MV-4-11 (cell line): ENCODE measurements at regions not wholly inside any gene's neighbourhood (a gene's known extent, or its start where the extent isn't known, plus 50 kb on each side); places are given as distances from the start of the nearest gene placed in this dataset.
"Not testable (repeated sequence)": the region's sequence is repeated elsewhere in the genome, so short reads cannot be mapped to it uniquely, and the experiment has no call there.

Experiments
- DNase-seq: peaks from one replicate; lab custom pipeline; 2025; lab: John Stamatoyannopoulos, UW

- DNase-seq = no peak
Measured at GRCh38 chr12:59345406-59345805, 250.4 kb upstream of the SLC16A7 start.

- no peak for DNase-seq
Measured at GRCh38 chr12:59344224-59344623, 251.6 kb upstream of the SLC16A7 start.

GRCh38 chr12:59329462-59329861, 266.4 kb upstream of the SLC16A7 start:
- DNase-seq = no peak

- not testable (repeated sequence) for DNase-seq
Measured at GRCh38 chr12:59328395-59329075, 267.3 kb upstream of the SLC16A7 start.

GRCh38 chr12:59326457-59326856, 269.4 kb upstream of the SLC16A7 start:
- DNase-seq = not testable (repeated sequence)

GRCh38 chr12:59322473-59322872, 273.4 kb upstream of the SLC16A7 start:
- DNase-seq = no peak

- DNase-seq = no peak
Measured at GRCh38 chr12:59321278-59321677, 274.6 kb upstream of the SLC16A7 start.

- DNase-seq = no peak
Measured at GRCh38 chr12:59320112-59320511, 275.7 kb upstream of the SLC16A7 start.

GRCh38 chr12:59318940-59319339, 276.9 kb upstream of the SLC16A7 start:
- DNase-seq = no peak

- no peak for DNase-seq
Measured at GRCh38 chr12:59317598-59317997, 278.2 kb upstream of the SLC16A7 start.

GRCh38 chr12:59316938-59317337, 278.9 kb upstream of the SLC16A7 start:
- DNase-seq = no peak

- not testable (repeated sequence) for DNase-seq
Measured at GRCh38 chr12:59316354-59316753, 279.5 kb upstream of the SLC16A7 start.

GRCh38 chr12:59314209-59314608, 281.6 kb upstream of the SLC16A7 start:
- DNase-seq = no peak

GRCh38 chr12:59304077-59304721, 291.6 kb upstream of the SLC16A7 start:
- DNase-seq = no peak

- DNase-seq = no peak
Measured at GRCh38 chr12:59298296-59298695, 297.5 kb upstream of the SLC16A7 start.

GRCh38 chr12:59294221-59294620, 301.6 kb upstream of the SLC16A7 start:
- DNase-seq = no peak

GRCh38 chr12:59282999-59283398, 312.8 kb upstream of the SLC16A7 start:
- no peak for DNase-seq

- not testable (repeated sequence) for DNase-seq
Measured at GRCh38 chr12:59273561-59273960, 322.3 kb upstream of the SLC16A7 start.

- DNase-seq = no peak
Measured at GRCh38 chr12:59268295-59268809, 327.5 kb upstream of the SLC16A7 start.

- no peak for DNase-seq
Measured at GRCh38 chr12:59260202-59260601, 335.6 kb upstream of the SLC16A7 start.

- no peak for DNase-seq
Measured at GRCh38 chr12:59252731-59253130, 332.4 kb upstream of the LRIG3 start.

- no peak for DNase-seq
Measured at GRCh38 chr12:59250766-59251165, 330.5 kb upstream of the LRIG3 start.

GRCh38 chr12:59240048-59240447, 319.7 kb upstream of the LRIG3 start:
- DNase-seq = no peak

GRCh38 chr12:59234391-59234790, 314.1 kb upstream of the LRIG3 start:
- no peak for DNase-seq
